C4-2B (cell line): ENCODE measurements at regions not wholly inside any gene's neighbourhood (a gene's known extent, or its start where the extent isn't known, plus 50 kb on each side); places are given as distances from the start of the nearest gene placed in this dataset.
"Not testable (repeated sequence)": the region's sequence is repeated elsewhere in the genome, so short reads cannot be mapped to it uniquely, and the experiment has no call there.

Experiments used
- H3K27ac ChIP-seq: fragments of 450-650 bp; 2 replicates; pipeline ENCODE4 v1.5.1; 2017
- ZFX ChIP-seq: fragments of 450-650 bp; IDR thresholded peaks from 2 replicates; pipeline ENCODE4 v1.6.1; 2017
- TF ChIP-seq, protein P1 (sequence below): fragments of 450-650 bp; conservative IDR thresholded peaks from 2 replicates; pipeline ENCODE4 v1.5.1; 2017; ENCODE audit warnings: mild to moderate bottlenecking

- TF ChIP-seq, protein P1, sequence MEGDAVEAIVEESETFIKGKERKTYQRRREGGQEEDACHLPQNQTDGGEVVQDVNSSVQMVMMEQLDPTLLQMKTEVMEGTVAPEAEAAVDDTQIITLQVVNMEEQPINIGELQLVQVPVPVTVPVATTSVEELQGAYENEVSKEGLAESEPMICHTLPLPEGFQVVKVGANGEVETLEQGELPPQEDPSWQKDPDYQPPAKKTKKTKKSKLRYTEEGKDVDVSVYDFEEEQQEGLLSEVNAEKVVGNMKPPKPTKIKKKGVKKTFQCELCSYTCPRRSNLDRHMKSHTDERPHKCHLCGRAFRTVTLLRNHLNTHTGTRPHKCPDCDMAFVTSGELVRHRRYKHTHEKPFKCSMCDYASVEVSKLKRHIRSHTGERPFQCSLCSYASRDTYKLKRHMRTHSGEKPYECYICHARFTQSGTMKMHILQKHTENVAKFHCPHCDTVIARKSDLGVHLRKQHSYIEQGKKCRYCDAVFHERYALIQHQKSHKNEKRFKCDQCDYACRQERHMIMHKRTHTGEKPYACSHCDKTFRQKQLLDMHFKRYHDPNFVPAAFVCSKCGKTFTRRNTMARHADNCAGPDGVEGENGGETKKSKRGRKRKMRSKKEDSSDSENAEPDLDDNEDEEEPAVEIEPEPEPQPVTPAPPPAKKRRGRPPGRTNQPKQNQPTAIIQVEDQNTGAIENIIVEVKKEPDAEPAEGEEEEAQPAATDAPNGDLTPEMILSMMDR, result no peak
- no peak for TF ChIP-seq ZFX
- H3K27ac ChIP-seq, result no peak overlapping the region
Measured at GRCh38 chr4:111074523-111075114, 451.7 kb upstream of the PITX2 start.

GRCh38 chr4:111076299-111076698 lies 453.4 kb upstream of the PITX2 start:
- not testable (repeated sequence) for H3K27ac ChIP-seq

DNA sequence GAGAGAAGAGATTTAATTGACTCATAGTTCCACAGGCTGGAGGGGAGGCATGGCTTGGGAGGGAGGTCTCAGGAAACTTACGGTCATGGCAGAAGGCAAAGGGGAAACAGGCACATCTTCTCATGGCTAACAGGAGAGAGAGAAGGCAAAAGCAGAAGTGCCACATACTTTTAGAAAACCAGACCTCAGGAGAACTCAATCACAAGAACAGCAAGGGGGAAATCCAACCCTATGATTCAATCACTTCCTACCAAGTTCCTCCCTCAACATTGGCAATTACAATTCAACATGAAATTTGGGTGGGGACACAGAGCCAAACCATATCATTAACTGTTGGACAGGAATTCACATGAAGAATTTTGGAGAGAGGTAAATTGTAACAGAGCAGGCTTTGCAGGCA lies 485.3 kb upstream of the PITX2 start:
- H3K27ac ChIP-seq, result no peak overlapping the region
- TF ChIP-seq, protein P1, result no peak
- TF ChIP-seq ZFX, result no peak

- no peak overlapping the region for H3K27ac ChIP-seq
- TF ChIP-seq ZFX, result no peak
- TF ChIP-seq, protein P1, result no peak
Measured at GRCh38 chr4:111113591-111113990, 490.7 kb upstream of the PITX2 start.

DNA sequence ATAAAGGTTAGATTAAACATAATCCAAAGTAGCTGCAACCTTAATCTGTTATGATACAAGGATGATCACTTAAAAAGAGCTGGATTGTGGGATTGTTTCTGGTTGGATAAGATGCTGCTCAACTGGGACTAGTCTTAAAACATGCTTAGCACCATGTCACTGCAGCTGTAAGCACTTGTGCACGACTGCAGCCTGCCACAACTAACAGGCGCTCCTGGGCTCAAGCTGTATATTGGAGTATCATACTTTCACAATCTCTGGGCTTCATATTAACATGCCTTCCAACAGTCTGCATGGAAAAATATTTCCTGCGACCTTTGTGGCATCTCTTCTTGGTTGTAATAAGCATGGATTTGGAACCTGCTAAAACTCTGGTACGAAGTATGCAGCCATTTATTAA lies 493.0 kb upstream of the PITX2 start:
- no peak overlapping the region for H3K27ac ChIP-seq
- no peak for TF ChIP-seq ZFX
- TF ChIP-seq, protein P1, result no peak

DNA sequence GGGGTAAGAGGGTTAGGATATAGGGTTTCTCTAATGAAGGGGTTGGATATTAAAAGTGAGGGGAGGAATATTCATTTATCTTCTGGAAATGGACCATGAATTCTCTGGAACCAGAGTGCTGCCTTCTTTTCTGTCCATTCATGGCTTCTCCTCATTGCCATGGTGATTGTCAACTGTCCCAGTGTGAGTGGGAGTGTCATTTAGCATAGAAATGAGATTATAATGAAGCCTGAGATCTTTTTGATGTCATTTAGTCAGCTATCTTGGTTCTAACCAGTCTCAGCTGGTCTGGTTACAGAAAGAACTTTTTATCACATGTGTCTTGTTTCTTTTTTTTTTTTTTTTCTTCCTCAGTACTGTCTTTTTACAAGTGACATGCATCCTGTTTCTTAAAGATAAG lies 497.3 kb upstream of the PITX2 start:
- no peak overlapping the region for H3K27ac ChIP-seq
- no peak for TF ChIP-seq ZFX
- TF ChIP-seq, protein P1, result no peak

- TF ChIP-seq, protein P1, result no peak
- TF ChIP-seq ZFX, result no peak
- H3K27ac ChIP-seq, result no peak overlapping the region
Measured at GRCh38 chr4:111126340-111126739, 503.5 kb upstream of the PITX2 start.

DNA sequence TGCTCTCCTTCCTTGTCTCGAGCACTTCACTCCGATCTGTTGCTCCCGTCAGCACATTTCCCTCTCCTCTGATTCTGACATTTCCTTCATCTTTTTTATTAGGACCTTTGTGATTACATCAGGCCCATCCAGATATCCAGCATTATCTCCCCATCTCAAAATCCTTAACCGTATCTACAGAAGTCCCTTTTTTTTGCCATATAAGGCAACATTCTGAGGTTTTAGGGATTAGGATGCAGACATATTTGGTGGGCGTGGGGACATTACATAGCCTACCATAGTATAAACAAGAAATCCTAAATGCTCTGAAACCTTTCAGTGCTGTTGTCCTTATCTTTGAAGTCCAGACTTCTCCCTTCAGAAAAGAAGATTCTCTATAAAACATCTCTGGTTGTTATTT lies 505.0 kb upstream of the PITX2 start:
- TF ChIP-seq, protein P1, result no peak
- TF ChIP-seq ZFX, result no peak
- H3K27ac ChIP-seq, result no peak overlapping the region
